ENCODE measurements at regions not wholly inside any gene's neighbourhood (a gene's known extent, or its start where the extent isn't known, plus 50 kb on each side); places are given as distances from the start of the nearest gene placed in this dataset.

GRCh38 chr21:35231090-35231489 lies 182.0 kb upstream of the RUNX1 start:
- no peak for TF ChIP-seq CTCF (IDR thresholded peaks at IDR 0.05)
- TF ChIP-seq POLR2A (IDR thresholded peaks at IDR 0.05) = no peak
